Colonic mucosa (tissue), 4 donors: ENCODE measurements at regions not wholly inside any gene's neighbourhood (a gene's known extent, or its start where the extent isn't known, plus 50 kb on each side); places are given as distances from the start of the nearest gene placed in this dataset.

Experiments
- DNase-seq: peaks from one replicate; pipeline ENCODE4 v3.0.0-alpha.2; 2020
- H3K27ac ChIP-seq: fragments of 200-600 bp; one replicate; pipeline ENCODE4 v1.8.0; 2021
- H3K27me3 ChIP-seq: fragments of 200-600 bp; one replicate; pipeline ENCODE4 v1.8.0; 2021
- H3K36me3 ChIP-seq: fragments of 200-600 bp; one replicate; pipeline ENCODE4 v1.8.0; 2021
- H3K4me1 ChIP-seq: fragments of 200-600 bp; one replicate; pipeline ENCODE4 v1.8.0; 2021; ENCODE audit warnings: mild to moderate bottlenecking
- H3K4me3 ChIP-seq: fragments of 200-600 bp; one replicate; pipeline ENCODE4 v1.8.0; 2021
- H3K9ac ChIP-seq, 2 donors: one replicate each; pipeline ENCODE4 v1.7.0; 2013; ENCODE audit warnings: control low read depth in 2 of 2, low read depth in 2 of 2, low read length in 2 of 2
- H3K9me3 ChIP-seq: fragments of 200-600 bp; one replicate; pipeline ENCODE4 v1.8.0; 2021
- intact Hi-C: fragments of 100-400 bp; cut with DNase I; formaldehyde crosslinking; loops from one replicate; pipeline ENCODE4 v1.14.1; 2022
- TF ChIP-seq, protein P1 (sequence below): fragments of 200-600 bp; IDR thresholded peaks from one replicate; pipeline ENCODE4 v1.8.0; 2022; ENCODE audit warnings: antibody characterized with exemption, mild to moderate bottlenecking
- donor health status: healthy.
- donor health status: DM: no; HTN: no; CAD: no.
- donor health status: DM: no; HTN: no; CAD: no.

GRCh38 chr11:19502691-19503253, 209.9 kb upstream of the NAV2 start:
- Histone ChIP-seq H3K27me3 (no peaks in the 10 kb centered on the region), H3K4me3 (no peak overlapping the region), H3K27ac (no peak overlapping the region), H3K36me3 (no peaks in the 10 kb centered on the region), H3K9me3 (no peaks in the 10 kb centered on the region), H3K9ac (no peak overlapping the region), H3K4me1 (no peaks in the 10 kb centered on the region)
- intact Hi-C loops = no loop called here
- TF ChIP-seq, protein P1, sequence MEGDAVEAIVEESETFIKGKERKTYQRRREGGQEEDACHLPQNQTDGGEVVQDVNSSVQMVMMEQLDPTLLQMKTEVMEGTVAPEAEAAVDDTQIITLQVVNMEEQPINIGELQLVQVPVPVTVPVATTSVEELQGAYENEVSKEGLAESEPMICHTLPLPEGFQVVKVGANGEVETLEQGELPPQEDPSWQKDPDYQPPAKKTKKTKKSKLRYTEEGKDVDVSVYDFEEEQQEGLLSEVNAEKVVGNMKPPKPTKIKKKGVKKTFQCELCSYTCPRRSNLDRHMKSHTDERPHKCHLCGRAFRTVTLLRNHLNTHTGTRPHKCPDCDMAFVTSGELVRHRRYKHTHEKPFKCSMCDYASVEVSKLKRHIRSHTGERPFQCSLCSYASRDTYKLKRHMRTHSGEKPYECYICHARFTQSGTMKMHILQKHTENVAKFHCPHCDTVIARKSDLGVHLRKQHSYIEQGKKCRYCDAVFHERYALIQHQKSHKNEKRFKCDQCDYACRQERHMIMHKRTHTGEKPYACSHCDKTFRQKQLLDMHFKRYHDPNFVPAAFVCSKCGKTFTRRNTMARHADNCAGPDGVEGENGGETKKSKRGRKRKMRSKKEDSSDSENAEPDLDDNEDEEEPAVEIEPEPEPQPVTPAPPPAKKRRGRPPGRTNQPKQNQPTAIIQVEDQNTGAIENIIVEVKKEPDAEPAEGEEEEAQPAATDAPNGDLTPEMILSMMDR = no peak
- no peak for DNase-seq

DNA sequence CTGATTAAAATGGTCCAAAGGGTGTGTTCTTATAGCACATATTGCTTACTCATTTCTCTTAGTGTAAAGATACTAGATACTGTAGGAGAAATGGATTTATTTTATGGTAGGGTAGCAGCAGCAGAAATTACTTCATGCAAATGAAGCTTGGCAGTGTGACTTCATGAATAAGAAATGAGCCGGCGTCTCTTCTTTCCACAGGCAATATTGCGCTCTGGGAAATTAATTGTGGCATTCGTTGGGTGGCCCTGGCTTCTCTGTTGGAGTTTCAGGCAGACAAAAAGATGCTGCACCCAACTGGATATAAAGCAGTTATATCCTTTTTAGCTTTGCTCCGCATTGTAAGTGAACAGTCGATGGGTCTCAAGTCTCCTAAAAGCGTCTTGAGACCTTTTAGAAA, 211.0 kb upstream of the NAV2 start:
- H3K9me3 ChIP-seq = no peaks in the 10 kb centered on the region
- no peaks in the 10 kb centered on the region for H3K4me1 ChIP-seq
- intact Hi-C loops = no loop called here
- no peak overlapping the region for H3K4me3 ChIP-seq
- H3K9ac ChIP-seq = no peak overlapping the region
- H3K36me3 ChIP-seq = no peaks in the 10 kb centered on the region
- H3K27me3 ChIP-seq = no peaks in the 10 kb centered on the region
- no peak overlapping the region for H3K27ac ChIP-seq
- TF ChIP-seq, protein P1 = no peak
- no peak for DNase-seq

- Histone ChIP-seq H3K4me1 (no peaks in the 10 kb centered on the region), H3K36me3 (no peaks in the 10 kb centered on the region), H3K27ac (no peak overlapping the region), H3K9ac (no peak overlapping the region), H3K27me3 (no peaks in the 10 kb centered on the region), H3K4me3 (no peak overlapping the region), H3K9me3 (no peaks in the 10 kb centered on the region)
- intact Hi-C loops = no loop called here
- TF ChIP-seq, protein P1 = no peak
- DNase-seq = no peak
Measured at GRCh38 chr11:19499999-19500398, 212.6 kb upstream of the NAV2 start.

- TF ChIP-seq, protein P1 = no peak
- Histone ChIP-seq H3K27me3 (no peaks in the 10 kb centered on the region), H3K4me3 (no peak overlapping the region), H3K27ac (no peak overlapping the region), H3K36me3 (no peaks in the 10 kb centered on the region), H3K4me1 (no peaks in the 10 kb centered on the region), H3K9me3 (no peaks in the 10 kb centered on the region), H3K9ac (no peak overlapping the region)
- DNase-seq = no peak
- intact Hi-C loops = no loop called here
Measured at GRCh38 chr11:19499026-19499669, 213.5 kb upstream of the NAV2 start.

- DNase-seq = no peak
- H3K27me3 ChIP-seq = no peaks in the 10 kb centered on the region
- intact Hi-C loops = no loop called here
- no peaks in the 10 kb centered on the region for H3K4me1 ChIP-seq
- H3K4me3 ChIP-seq = no peak overlapping the region
- no peak overlapping the region for H3K27ac ChIP-seq
- no peaks in the 10 kb centered on the region for H3K36me3 ChIP-seq
- H3K9ac ChIP-seq = no peak overlapping the region
- H3K9me3 ChIP-seq = no peaks in the 10 kb centered on the region
- TF ChIP-seq, protein P1 = no peak
Measured at GRCh38 chr11:19493446-19494213, 219.0 kb upstream of the NAV2 start.
